PC-9 (cell line): ENCODE measurements at regions not wholly inside any gene's neighbourhood (a gene's known extent, or its start where the extent isn't known, plus 50 kb on each side); places are given as distances from the start of the nearest gene placed in this dataset.
"Not testable (repeated sequence)": the region's sequence is repeated elsewhere in the genome, so short reads cannot be mapped to it uniquely, and the experiment has no call there.

Source experiments
- CTCF ChIP-seq: fragments of 200-600 bp; sonication (generic); conservative IDR thresholded peaks from 2 replicates; pipeline ENCODE4 v1.6.1; 2017; ENCODE audit warnings: mixed run types, antibody characterized with exemption, mild to moderate bottlenecking, moderate library complexity
- EZH2 ChIP-seq: fragments of 200-600 bp; sonication (generic); IDR thresholded peaks from 2 replicates; pipeline ENCODE4 v1.8.0; 2017; ENCODE audit warnings: antibody characterized with exemption, low read depth

- TF ChIP-seq CTCF, EZH2: not testable (repeated sequence)
Measured at GRCh38 chr22:11584231-11584630, 3943.8 kb upstream of the OR11H1 start.
